Testis (tissue), 2 donors: ENCODE measurements at regions not wholly inside any gene's neighbourhood (a gene's known extent, or its start where the extent isn't known, plus 50 kb on each side); places are given as distances from the start of the nearest gene placed in this dataset.

Experiments used
- DNase-seq: peaks from one replicate; pipeline ENCODE4 v3.0.0-alpha.2; 2019
- H3K27ac ChIP-seq, 2 donors: fragments of 200-600 bp; sonication (generic); one replicate each; pipeline ENCODE4 v1.5.1; 2019
- H3K27me3 ChIP-seq: fragments of 200-600 bp; sonication (generic); one replicate; pipeline ENCODE4 v1.5.1; 2019
- H3K36me3 ChIP-seq: fragments of 200-600 bp; sonication (generic); one replicate; pipeline ENCODE4 v1.5.1; 2017; ENCODE audit warnings: low read depth; ENCODE audit errors: missing control alignments
- H3K4me1 ChIP-seq: fragments of 200-600 bp; sonication (generic); one replicate; pipeline ENCODE4 v1.5.1; 2019
- H3K4me3 ChIP-seq, 2 donors: fragments of 200-600 bp; sonication (generic); one replicate each; pipeline ENCODE4 v1.5.1; 2017 to 2019
- H3K9me3 ChIP-seq: fragments of 200-600 bp; sonication (generic); one replicate; pipeline ENCODE4 v1.5.1; 2017
- POLR2A ChIP-seq: fragments of 450-650 bp; IDR thresholded peaks from one replicate; pipeline ENCODE4 v1.6.1; 2017; ENCODE audit warnings: antibody characterized with exemption, mild to moderate bottlenecking, moderate library complexity
- WGBS, 2 donors: methylation state at CpG; one replicate each; pipeline ENCODE4 v1.1.5; 2018; 5-methylcytosine and 5-hydroxymethylcytosine counted together
- intact Hi-C: fragments of 100-400 bp; cut with DNase I; formaldehyde crosslinking; loops from one replicate; pipeline ENCODE4 v1.15.1; 2023; ENCODE audit warnings: low total_unique reads
- TF ChIP-seq, protein P1 (sequence below), 3 experiments: fragments of 450-650 bp in 2 of 3; fragments of 200-600 bp in 1 of 3; sonication (generic) in 1 of 3; IDR thresholded peaks; one replicate each; pipeline ENCODE4 v1.5.1; 2016 to 2019; ENCODE audit warnings: antibody characterized with exemption in 3 of 3, mild to moderate bottlenecking in 2 of 3, moderate library complexity in 1 of 3

DNA sequence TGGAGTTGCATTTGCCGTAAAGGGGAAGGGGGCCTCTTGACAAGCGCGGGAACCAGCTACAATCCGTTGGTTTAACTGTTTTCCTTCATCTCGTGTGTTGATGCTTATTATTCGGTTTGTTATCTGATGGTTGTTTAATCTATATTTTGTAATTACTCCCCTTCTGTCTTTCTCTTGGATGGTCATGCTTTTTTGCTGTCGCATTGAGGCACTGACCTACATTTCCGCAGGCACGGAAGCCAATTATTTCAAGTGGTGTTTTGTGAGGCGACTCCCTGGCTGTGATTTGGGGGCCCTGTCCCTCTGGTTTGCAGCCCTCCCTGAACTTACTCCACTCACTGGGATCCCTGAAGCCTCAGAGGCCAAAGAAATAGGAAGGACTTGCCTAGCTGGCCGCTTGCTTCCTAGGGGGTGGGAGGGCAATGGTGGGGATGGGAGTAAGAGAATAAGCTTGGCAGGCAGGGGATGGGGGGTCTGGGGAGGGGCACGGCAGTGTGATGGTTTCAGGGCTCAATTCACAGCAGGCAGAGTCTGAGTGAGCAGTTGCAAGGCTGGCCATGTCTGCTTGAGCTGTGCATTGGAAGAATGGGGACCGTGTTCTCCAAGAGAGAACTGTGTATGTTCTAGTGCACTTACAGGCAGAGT lies 165.8 kb upstream of the B3GAT1 start:
- H3K9me3 ChIP-seq: no peaks in the 10 kb centered on the region
- no peak for TF ChIP-seq POLR2A
- TF ChIP-seq, protein P1, sequence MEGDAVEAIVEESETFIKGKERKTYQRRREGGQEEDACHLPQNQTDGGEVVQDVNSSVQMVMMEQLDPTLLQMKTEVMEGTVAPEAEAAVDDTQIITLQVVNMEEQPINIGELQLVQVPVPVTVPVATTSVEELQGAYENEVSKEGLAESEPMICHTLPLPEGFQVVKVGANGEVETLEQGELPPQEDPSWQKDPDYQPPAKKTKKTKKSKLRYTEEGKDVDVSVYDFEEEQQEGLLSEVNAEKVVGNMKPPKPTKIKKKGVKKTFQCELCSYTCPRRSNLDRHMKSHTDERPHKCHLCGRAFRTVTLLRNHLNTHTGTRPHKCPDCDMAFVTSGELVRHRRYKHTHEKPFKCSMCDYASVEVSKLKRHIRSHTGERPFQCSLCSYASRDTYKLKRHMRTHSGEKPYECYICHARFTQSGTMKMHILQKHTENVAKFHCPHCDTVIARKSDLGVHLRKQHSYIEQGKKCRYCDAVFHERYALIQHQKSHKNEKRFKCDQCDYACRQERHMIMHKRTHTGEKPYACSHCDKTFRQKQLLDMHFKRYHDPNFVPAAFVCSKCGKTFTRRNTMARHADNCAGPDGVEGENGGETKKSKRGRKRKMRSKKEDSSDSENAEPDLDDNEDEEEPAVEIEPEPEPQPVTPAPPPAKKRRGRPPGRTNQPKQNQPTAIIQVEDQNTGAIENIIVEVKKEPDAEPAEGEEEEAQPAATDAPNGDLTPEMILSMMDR (IDR thresholded peaks at IDR 0.05): no peak
- H3K27ac ChIP-seq: no peak overlapping the region
- H3K27me3 ChIP-seq: no peaks in the 10 kb centered on the region
- no peaks in the 10 kb centered on the region for H3K4me1 ChIP-seq
- H3K4me3 ChIP-seq: no peak overlapping the region
- H3K36me3 ChIP-seq: no peaks in the 10 kb centered on the region
- WGBS, 2 donors: 72 to 77% methylated on average over 13 of the region's 13 CpGs
- intact Hi-C loops: no loop called here
- DNase-seq: no peak

DNA sequence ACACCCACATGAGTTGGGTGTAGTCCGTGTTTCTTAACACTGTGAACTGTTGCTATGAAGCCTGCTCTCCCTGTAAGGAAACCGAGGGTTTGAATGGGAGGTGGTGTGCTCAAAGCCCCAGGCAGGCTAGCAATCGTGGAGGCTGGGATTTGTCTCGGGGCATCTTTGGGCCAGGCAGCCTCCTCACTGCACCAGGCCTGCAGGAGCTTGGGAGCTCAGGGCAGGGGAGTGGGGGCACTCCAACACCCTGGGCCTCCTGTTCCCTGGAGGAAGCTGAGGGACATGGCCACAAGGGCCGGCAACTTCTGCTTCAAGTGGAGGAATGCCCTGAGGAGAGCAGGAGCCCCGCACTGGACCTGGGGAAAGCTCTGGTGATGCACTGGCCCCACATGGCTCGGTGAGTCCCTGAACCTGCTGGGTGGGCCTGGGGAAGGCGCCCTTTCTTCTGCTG lies 164.7 kb upstream of the B3GAT1 start:
- DNase-seq: no peak

DNA sequence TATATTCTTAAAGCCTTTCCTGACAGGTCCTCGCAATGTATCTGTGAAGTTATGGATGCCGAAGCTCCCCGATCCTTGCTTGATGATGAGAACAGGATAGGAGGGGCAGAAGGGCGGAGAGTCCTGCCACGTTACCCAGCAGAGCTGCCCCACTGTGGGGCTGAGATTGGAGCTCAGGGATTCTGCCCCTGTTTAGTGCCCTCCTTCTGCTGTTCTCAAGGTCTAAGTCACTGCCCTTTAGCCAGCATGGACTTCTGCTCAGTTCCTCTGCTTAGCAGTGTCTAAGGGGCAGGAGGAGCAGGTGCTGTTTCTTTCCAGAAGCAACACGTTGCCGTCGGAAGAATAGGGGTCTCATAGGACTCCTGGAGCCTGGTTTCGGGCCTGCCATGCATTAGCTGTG lies 164.2 kb upstream of the B3GAT1 start:
- Histone ChIP-seq H3K9me3 (no peaks in the 10 kb centered on the region), H3K4me3 (no peak overlapping the region), H3K4me1 (no peaks in the 10 kb centered on the region), H3K27ac (no peak overlapping the region), H3K27me3 (no peaks in the 10 kb centered on the region), H3K36me3 (no peaks in the 10 kb centered on the region)
- DNase-seq: no peak
- WGBS, 2 donors: 82 to 84% methylated on average over 9 of the region's 9 CpGs
- intact Hi-C loops: no loop called here
- TF ChIP-seq, protein P1 (IDR thresholded peaks at IDR 0.05): no peak
- no peak for TF ChIP-seq POLR2A

More for the DNA sequence above, 164.7 kb upstream of the B3GAT1 start:
- no peak overlapping the region for H3K27ac ChIP-seq
- intact Hi-C loops: no loop called here
- H3K9me3 ChIP-seq: no peaks in the 10 kb centered on the region
- no peaks in the 10 kb centered on the region for H3K4me1 ChIP-seq
- no peak overlapping the region for H3K4me3 ChIP-seq
- WGBS, 2 donors: 78 to 80% methylated on average over 7 to 8 of the region's 8 CpGs
- no peaks in the 10 kb centered on the region for H3K27me3 ChIP-seq
- H3K36me3 ChIP-seq: no peaks in the 10 kb centered on the region
- TF ChIP-seq, protein P1 (IDR thresholded peaks at IDR 0.05): no peak
- TF ChIP-seq POLR2A: no peak

DNA sequence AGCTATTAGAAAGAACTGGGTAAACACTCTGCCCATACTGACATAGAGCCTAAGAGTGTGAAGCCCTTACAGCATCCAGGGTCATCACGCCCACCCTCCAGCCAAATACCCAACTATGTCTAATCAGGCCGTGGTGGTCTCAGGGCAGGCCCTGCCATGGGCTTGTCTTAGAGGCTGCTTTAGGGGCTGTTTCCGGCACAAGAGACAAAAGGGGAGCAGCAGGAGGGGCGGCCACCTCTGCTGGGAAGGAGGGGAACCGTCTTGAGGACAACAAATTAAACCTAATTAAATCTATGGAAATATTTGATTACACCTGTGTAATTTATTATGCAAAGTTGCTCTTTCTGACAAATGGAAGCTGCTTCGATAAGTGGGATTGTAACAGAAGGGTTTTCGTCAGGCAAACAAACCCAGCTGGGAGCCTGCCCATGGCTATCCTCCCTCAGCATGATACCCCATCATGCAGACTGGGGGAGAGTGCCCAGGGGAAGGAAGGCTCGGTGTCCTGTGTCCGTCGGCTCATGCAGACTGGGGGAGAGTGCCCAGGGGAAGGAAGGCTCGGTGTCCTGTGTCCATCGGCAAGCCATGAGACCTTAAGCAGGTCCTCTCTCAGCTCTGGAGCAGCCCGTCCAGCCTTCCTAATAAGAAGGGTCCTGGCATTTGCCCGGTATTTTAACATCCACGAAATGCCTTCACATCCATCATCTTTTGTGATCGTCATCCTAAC lies 163.6 kb upstream of the B3GAT1 start:
- Histone ChIP-seq H3K36me3 (no peaks in the 10 kb centered on the region), H3K4me1 (no peaks in the 10 kb centered on the region), H3K27ac (no peak overlapping the region), H3K9me3 (no peaks in the 10 kb centered on the region), H3K4me3 (no peak overlapping the region), H3K27me3 (no peaks in the 10 kb centered on the region)
- TF ChIP-seq, protein P1 (IDR thresholded peaks at IDR 0.05): no peak
- TF ChIP-seq POLR2A: no peak
- intact Hi-C loops: no loop called here
- WGBS, 2 donors: 75 to 86% methylated on average over 12 to 16 of the region's 16 CpGs
- DNase-seq: no peak

DNA sequence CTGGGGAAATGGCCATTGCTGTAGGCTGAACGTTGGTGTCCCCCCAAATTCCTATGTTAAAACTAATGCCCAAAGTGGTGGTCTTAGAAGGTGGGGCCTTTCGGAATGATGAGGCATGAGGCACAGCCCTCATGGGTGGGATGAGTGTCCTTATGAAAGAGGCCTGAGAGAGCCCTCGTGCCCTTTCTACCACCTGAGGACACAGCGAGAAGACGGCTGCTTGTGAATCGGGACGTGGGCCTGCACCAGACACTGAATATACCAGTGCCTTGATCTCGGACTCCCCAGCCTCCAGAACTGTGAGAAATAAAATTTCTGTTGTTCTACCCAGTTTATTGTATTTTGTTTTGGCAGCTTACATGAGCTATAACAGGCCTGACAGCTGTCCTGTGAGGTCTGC lies 162.9 kb upstream of the B3GAT1 start:
- no peaks in the 10 kb centered on the region for H3K27me3 ChIP-seq
- no peak overlapping the region for H3K27ac ChIP-seq
- 89 to 95% methylated on average over 8 of the region's 8 CpGs for WGBS, 2 donors
- TF ChIP-seq POLR2A: no peak
- TF ChIP-seq, protein P1 (IDR thresholded peaks at IDR 0.05): no peak
- no peak overlapping the region for H3K4me3 ChIP-seq
- intact Hi-C loops: no loop called here
- H3K36me3 ChIP-seq: no peaks in the 10 kb centered on the region
- DNase-seq: no peak
- no peaks in the 10 kb centered on the region for H3K4me1 ChIP-seq
- no peaks in the 10 kb centered on the region for H3K9me3 ChIP-seq
